Hypothalamus (tissue), 51 donors: ENCODE measurements at regions not wholly inside any gene's neighbourhood (a gene's known extent, or its start where the extent isn't known, plus 50 kb on each side); places are given as distances from the start of the nearest gene placed in this dataset.

Experiments
- DNase-seq, 51 donors: peaks; one replicate each; lab custom pipeline; 2025; lab: John Stamatoyannopoulos, UW

DNA sequence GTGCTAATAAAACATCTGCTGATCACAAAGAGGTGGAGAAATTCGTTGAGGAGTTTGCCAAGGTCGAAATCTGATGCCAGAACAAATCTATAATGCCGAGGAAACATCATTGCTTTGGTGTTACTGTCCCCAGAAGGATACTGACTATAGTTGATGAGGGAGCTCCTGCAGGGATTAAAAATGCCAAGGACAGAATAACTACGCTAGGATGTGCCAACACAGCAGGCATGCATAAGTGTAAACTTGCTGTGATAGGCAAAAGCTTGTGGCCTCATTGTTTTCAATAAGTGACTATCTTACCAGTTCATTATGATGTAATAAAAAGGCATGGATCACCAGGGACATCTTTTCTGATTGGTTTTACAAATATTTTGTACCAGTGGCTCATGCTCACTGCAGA lies 66.8 kb upstream of the ADCY2 start:
- no peak for DNase-seq

DNA sequence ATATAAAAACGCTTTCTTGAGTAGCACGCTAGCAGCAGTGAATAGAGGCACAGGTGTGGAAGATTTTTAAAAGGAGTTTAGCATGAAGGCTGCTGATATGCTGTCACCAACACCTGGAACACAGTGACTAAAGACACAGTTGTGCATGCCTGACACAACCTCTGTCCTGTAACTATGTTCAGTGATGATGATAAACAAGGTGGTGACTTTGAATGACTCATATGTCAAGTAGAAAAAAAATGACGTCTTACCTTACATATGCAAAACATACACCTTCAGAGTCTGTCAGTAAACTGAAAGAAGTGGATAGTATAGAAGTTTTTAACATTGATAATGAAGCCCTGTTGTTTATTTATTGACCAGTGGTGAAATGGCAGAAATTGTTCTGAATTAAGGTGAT lies 66.2 kb upstream of the ADCY2 start:
- no peak for DNase-seq

GRCh38 chr5:7330256-7330655 lies 65.7 kb upstream of the ADCY2 start:
- DNase-seq, result no peak

- no peak for DNase-seq
Measured at GRCh38 chr5:7331131-7331530, 64.8 kb upstream of the ADCY2 start.
